Posterior vena cava (tissue), 2 donors: ENCODE measurements at regions not wholly inside any gene's neighbourhood (a gene's known extent, or its start where the extent isn't known, plus 50 kb on each side); places are given as distances from the start of the nearest gene placed in this dataset.

ENCODE experiments used
- DNase-seq: peaks from one replicate; pipeline ENCODE4 v3.0.0-alpha.2; 2020; ENCODE audit warnings: low spot score
- intact Hi-C, 2 donors: fragments of 100-400 bp; cut with DNase I; formaldehyde crosslinking; loops; one replicate each; pipeline versions ENCODE4 v1.14.1 to v1.14.2; 2022 to 2023
- donor health status: DM: yes; HTN: yes; CAD: no.
- donor health status: DM: yes; HTN: yes; CAD: no.

DNA sequence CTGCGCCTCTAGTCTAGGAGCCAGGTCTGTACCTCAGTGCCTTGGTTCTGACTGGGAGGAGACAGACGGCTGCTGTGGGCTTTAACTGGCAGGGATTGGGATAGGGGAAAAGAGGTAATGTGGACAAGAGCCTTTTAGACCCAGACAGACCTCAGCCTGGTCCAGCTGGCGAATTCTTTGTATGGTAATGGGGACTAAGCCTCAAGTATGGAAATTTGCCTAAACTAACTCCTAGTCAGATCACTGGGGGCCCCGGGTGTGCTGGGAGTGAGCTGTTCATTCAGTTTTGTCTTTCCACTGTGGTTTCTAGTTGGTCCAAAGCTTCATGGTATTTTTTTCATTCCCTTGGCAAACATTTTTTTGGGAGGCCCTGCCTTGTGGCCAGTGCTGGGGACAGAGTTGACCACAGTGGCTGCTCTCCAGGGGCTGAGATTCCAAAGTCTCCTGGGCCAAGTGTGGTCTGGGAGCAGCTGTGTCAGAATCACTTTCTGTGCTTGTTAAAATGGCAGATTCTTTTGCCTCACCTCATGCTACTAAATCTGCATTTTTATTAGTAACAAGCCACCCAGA is 261.4 kb upstream of the C2CD4B start:
- intact Hi-C loops = no loop called here
- no peak for DNase-seq

DNA sequence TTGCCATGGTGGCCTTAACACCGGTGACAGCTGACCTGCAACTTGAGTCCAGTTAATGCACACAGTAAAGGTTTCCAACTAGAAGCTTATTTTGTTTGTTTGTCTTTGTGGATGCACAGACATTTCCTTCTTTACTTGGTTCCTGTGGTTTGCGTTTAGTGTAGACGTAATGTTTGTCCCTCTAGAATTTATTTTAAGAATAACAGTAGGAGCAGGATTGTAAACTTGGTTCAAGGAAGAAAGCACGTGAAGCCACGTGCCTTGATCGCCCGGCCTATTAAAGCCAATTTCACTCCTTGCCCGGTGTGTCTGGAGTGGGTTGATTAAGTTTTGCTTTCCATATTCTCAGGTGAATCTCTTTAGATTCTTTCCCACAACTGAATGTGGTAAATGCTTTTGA is 263.2 kb upstream of the C2CD4B start:
- intact Hi-C loops = no loop called here
- DNase-seq = no peak

- no peak for DNase-seq
- intact Hi-C loops = no loop called here
These were observed 263.9 kb upstream of the C2CD4B start for GRCh38 chr15:62428851-62429598.

DNA sequence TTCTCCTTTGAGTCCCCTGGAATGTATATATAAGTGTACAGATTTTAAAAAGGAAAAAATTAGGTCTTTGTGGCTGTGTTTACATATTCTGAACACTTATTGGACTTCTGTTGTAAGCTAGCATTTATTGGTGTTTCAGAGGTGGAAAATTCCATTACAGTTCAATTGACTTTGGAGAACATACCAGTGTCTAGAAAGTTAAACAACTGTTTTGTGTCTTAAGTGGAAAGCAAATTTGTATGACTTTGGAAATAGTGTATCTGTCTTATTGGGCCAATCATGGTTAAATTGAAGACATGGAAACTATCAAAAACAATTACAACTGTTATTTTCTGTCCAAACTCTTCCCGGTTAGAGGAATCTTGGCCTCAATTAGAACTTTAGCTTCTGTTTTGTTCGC is 265.0 kb upstream of the C2CD4B start:
- intact Hi-C loops = no loop called here
- DNase-seq = no peak

DNA sequence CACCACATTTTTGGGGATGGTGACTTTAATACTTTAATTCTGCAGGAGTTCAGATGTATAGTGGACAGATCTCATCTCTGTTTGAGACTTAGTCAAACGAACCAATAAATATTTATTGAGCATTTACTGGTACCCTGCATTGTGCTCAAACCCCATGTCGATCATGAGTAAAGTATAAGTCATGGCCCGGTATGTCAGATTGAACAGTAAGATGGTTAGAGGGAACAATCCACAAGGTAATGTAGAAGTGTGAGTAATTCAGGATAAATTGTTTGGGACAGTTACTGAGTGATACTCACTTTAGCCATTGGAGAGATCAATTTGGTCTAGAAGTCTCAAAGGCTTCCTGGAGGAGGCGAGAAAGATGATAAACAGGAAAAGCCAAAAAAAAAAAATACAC is 265.5 kb upstream of the C2CD4B start:
- intact Hi-C loops = no loop called here
- no peak for DNase-seq

DNA sequence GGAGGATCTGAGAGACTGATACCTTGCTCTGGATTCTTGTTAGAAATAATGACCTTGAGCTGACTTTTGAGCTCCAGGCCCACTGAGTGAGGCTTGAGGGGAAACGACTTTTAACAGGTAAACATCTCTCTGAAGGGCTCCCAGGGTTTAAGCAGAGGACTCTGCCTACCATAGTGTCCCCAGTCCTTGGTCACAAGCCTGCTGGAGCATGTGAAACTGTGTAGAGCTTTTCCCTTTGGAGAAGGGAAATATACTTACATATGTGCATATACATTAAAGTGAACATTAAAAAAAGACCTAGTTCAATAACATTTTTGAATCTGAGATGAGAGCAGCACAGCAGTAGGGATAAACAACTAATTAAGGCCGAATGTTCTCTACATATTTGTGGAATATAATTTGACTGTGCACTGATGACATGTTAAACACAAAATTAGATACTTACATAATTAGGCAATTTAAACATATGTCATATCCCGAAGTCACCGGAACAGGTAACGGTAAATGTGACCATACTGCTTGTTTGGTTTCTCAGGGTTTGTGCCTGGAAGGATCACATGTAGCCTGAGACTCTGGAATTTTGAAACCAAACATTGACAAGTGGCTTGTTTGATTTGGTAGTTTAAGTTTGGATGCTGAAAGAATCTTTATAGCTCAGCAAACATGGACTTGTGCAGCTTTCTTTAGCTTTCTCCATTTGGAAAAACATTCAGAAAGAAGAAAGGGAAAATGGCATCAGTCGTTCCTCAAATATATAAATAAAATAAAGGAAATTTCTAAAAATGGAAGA is 266.1 kb upstream of the C2CD4B start:
- DNase-seq = no peak
- intact Hi-C loops = no loop called here

DNA sequence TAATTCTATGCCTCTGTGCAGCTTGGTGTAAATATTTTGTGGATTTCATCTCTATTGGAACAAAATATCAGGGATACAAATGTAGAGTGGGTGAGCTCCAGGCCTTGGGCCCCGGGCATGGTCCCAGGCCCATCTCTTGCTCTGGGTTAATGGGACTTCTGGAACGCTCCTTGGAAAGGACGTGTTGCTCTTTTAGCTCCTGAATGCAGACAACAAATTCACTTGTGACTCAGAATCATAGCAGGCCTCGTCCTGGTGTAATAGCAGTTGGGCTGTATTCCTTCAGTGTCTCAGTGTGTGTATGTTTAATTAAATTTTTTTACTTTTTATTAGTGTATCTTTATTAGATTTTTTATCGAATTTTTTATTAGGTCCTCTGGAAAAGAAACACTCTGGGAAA is 266.7 kb upstream of the C2CD4B start:
- no peak for DNase-seq
- intact Hi-C loops = no loop called here

DNA sequence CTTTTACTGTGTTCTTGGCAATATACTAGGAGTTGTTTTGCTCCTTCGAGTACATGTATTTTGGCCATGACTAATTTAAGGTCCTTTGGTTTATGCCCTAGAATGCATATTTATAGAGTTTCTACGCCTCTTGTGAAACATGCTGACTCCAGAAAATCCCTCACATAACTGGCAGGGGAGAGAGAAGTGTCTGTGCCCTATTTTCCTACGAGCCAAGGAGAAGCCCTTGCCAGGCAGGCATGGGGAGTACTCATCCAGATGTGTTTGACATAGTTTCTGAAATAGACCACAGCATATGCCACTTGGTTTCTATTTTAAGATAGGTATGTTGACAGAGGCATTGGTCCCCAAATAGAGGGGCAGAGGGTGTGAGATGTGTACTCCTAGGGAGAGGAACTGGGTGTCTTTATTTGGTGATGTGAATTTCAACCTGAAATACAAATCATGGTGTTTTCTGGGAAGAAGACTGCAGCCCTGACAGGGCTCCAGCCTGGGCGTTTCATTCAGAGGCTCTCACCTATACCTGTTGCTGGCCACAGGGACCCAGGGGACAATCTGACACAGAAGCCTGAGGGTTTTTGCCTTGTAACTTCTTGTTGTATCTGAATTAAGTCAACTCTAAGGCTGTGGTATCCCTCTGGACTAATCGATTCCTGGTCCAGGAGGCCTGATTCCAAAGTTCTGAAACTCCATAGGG is 267.8 kb upstream of the C2CD4B start:
- DNase-seq = no peak
- intact Hi-C loops = no loop called here

- intact Hi-C loops = no loop called here
- no peak for DNase-seq
These were observed 271.1 kb upstream of the C2CD4B start for GRCh38 chr15:62436235-62436634.

DNA sequence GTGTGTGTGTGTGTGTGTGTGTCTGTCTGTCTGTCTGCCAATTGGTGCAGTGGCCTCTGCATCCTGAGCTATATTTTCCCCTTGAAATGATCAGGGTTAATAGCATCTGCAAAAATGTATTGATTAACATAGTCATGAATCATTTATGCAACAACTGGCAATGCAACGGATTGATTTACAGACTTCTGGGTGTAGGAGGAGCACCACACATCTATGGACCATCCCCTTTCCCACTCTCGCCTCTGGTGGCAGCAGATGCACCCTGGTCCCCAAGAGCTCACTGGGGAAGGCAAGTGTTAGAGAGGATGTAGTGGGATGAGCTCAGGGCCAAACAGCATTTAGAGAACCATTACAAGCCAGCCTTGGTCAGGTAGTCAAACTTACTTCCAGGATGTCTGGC is 272.7 kb upstream of the C2CD4B start:
- intact Hi-C loops = no loop called here
- DNase-seq = no peak

DNA sequence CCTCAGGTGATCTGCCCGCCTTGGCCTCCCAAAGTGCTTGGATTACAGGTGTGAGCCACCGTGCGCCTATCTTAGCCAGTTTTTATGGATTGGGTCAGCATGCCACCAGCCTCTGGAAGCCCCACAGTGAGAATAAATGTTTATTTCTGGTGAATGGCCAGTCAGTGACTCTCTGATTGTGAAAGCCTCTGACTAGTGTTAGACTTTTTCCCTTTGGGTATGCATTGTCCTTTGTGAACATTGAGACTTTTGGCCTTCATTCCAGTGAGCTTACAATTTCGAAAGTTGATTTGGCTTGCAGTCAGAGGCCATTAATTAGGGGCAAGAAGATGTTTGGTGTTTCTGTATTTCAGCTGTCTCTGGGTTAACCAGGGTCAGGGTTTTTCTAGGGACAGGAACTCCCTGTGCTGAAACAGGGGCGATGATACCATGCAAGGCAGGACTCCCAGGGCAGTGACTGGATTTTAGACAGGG is 274.5 kb upstream of the C2CD4B start:
- intact Hi-C loops = no loop called here
- DNase-seq = no peak

DNA sequence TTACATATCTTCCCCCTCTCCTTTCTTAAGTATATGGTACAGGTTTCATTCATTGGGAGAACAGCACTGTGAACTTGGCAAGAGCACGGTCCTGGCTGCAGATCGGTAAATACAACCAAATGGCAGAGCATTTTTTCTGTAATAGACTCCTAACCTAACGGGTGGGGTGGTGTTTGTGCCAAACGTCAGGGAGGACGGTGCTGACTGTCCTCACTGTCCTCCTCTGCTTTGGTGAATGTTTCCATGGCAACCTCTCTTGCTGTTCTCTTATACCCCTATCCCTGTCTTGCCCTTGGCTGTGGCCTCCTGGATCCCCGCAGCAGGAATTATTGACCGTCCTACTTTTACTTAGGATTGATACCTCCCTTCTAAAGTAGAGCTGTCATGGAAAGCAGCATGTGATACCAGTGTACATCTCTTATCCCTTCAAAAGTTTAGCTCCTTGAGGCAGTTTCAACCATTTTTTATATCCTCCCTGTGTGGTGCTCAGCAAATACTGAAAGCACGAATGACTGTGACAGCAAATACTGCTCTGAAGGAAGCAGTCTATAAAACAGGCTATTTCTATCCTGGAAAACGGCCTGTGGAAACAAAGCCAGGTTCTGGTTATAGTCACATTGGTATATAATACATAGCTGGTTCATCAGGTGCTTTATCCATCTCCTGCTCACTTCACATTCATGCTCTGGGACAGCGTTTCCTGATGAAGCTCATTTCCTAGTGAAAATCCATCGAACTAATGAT is 275.4 kb upstream of the C2CD4B start:
- intact Hi-C loops = no loop called here

GRCh38 chr15:62444104-62445022 is 279.3 kb upstream of the C2CD4B start:
- intact Hi-C loops = no loop called here

More for the DNA sequence above, 275.4 kb upstream of the C2CD4B start:
- DNase-seq = no peak

DNA sequence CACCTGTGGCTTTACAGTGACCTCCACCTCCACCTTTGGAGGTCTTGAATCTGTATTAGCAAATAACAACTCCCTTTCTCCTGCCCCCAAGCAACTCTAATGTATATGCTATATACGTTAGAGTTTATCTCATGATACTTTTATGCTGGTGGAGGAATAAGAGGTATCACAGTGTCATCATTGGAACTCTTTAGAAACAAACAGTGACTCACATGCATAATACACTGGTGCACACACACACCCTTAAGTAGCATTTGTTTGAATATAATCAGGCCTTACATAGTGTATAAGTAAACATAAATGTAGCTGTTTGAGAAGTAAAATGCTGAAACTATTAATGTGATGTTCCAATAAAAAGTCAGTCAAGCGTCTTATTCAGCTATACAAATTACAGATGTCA is 280.2 kb upstream of the C2CD4B start:
- intact Hi-C loops = no loop called here

More at GRCh38 chr15:62444104-62445022, 279.3 kb upstream of the C2CD4B start:
- peak; percentile 86 for DNase-seq

DNA sequence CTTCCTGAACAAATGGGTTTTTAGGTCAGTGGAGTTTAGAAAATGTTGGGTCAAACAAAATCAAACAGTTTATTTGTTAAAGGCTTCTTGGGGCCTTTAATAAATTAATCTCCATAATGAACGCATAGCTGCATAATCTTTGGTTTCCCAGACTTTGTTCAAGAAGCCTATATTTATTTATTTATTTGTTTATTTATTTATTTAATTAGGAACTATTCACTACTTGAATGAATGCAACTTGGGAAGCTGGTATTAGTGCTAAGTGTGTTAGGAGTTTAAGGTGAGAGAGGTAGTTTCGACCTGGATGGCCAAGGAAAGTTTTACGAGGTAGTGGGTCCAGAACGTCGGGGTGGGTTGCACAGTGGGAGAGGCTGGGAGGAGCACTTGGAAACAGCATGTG is 281.9 kb upstream of the C2CD4B start:
- no peak for DNase-seq
- intact Hi-C loops = no loop called here

More for the DNA sequence above, 280.2 kb upstream of the C2CD4B start:
- DNase-seq = no peak

GRCh38 chr15:62447742-62448141 is 282.7 kb upstream of the C2CD4B start:
- no peak for DNase-seq
- intact Hi-C loops = no loop called here

DNA sequence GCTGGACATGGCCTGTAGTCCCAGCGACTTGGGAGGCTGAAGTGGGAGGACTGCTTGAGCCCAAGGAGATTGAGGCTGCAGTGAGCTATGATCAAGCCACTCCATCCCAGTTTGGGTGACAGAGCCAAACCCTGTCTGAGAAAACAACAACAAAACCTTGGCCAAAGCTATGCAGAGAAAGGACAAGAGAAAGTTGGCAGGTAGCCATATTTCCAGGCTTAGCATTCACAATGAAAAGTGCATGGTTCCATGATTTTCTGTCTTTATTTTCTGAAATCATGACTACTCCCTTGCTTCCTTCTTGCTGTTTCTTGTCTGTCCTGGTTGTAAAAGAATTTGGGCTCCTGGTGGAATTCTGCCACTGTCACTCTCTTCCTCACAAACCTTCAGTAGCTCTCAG is 284.6 kb upstream of the C2CD4B start:
- intact Hi-C loops = no loop called here
- DNase-seq = no peak

DNA sequence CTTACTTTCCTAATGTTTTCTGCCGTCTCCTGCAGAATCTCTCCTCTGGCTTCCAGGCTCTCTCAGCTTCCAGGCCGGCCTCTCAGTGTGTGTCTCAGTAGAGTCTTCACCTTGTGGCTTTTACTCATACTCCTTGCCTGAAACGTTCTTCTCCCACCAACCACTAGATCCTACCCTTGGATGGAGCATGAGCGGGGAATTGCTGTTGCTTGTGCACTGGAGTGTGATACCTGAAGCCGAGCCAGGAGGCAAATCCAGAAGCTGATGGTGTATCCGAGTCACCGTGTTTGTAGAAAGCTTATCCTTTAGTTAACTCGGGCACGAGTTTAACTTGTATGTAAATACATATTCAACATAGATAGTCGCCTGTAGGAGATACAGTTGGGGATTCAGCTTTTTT is 285.0 kb upstream of the C2CD4B start:
- DNase-seq = no peak
- intact Hi-C loops = no loop called here
